Karpas-422 (cell line): ENCODE measurements at regions not wholly inside any gene's neighbourhood (a gene's known extent, or its start where the extent isn't known, plus 50 kb on each side); places are given as distances from the start of the nearest gene placed in this dataset.
"Not testable (repeated sequence)": the region's sequence is repeated elsewhere in the genome, so short reads cannot be mapped to it uniquely, and the experiment has no call there.

ENCODE experiments used
- DNase-seq: peaks from one replicate; pipeline ENCODE4 v3.0.0-alpha.2; 2015
- H2AFZ ChIP-seq: fragments of 200-600 bp; sonication (generic); 2 replicates; pipeline ENCODE4 v1.6.1; 2014; ENCODE audit warnings: antibody characterized with exemption, low read length, mixed read lengths
- H3K27ac ChIP-seq: fragments of 200-600 bp; sonication (generic); 2 replicates; pipeline ENCODE4 v1.5.1; 2014; ENCODE audit warnings: mild to moderate bottlenecking, low read length, moderate library complexity
- H3K27me3 ChIP-seq: fragments of 200-600 bp; sonication (generic); 2 replicates; pipeline ENCODE4 v1.6.1; 2014; ENCODE audit warnings: low read length, mixed read lengths
- H3K36me3 ChIP-seq: fragments of 200-600 bp; sonication (generic); 2 replicates; pipeline ENCODE4 v1.6.1; 2014; ENCODE audit warnings: low read length, mixed read lengths; ENCODE audit not compliant: insufficient read depth
- H3K4me1 ChIP-seq: fragments of 200-600 bp; sonication (generic); 2 replicates; pipeline ENCODE4 v1.6.1; 2014; ENCODE audit warnings: mild to moderate bottlenecking, low read length, mixed read lengths
- H3K4me2 ChIP-seq: fragments of 200-600 bp; sonication (generic); 2 replicates; pipeline ENCODE4 v1.6.1; 2014; ENCODE audit warnings: low read length, low read depth, mild to moderate bottlenecking; ENCODE audit not compliant: poor library complexity, severe bottlenecking
- H3K4me3 ChIP-seq: fragments of 200-600 bp; sonication (generic); 2 replicates; pipeline ENCODE4 v1.5.1; 2014; ENCODE audit warnings: mild to moderate bottlenecking, antibody characterized with exemption, low read length, mixed read lengths
- H3K79me2 ChIP-seq: fragments of 200-600 bp; sonication (generic); 2 replicates; pipeline ENCODE4 v1.6.1; 2014; ENCODE audit warnings: mild to moderate bottlenecking, low read length, mixed read lengths
- H3K9ac ChIP-seq: fragments of 200-600 bp; sonication (generic); 2 replicates; pipeline ENCODE4 v1.6.0; 2014; ENCODE audit warnings: low read length
- H3K9me2 ChIP-seq: fragments of 200-600 bp; sonication (generic), shearing (Covaris generic); replicated peaks from 2 replicates; pipeline ENCODE4 v1.6.0; 2014; ENCODE audit warnings: mild to moderate bottlenecking, low read length, moderate library complexity; ENCODE audit not compliant: insufficient read depth
- H3K9me3 ChIP-seq: fragments of 300-700, 200-600 bp; sonication (generic); 2 replicates; pipeline ENCODE4 v1.6.1; 2014; ENCODE audit warnings: low read length, mixed read lengths
- H4K20me1 ChIP-seq: fragments of 200-600 bp; sonication (generic); 2 replicates; pipeline ENCODE4 v1.6.1; 2014; ENCODE audit warnings: mild to moderate bottlenecking, antibody characterized with exemption, low read length, low read depth; ENCODE audit not compliant: insufficient read depth

DNA sequence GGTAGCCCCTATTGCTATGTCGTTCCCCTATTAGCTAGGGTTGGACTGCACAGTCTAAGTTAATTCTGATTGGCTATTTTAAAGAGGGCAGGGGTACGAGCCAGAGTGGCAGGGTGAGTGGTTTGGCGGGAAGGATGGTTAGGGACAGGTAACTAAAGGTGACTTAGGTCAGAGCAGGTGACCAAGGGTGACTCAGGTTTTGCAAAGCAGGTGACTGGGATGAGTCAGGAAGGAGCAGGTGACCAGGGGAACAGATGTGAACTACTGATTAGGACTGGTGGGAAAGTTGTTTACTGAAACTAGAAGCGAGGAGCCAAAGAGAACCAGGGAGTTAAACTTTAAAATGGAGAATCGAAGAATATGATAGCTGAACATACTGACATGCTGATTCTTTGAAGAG lies 295.2 kb downstream of the GJA1 start:
- Histone ChIP-seq H2AFZ (no peak overlapping the region), H3K9ac (no peak overlapping the region), H3K9me2 (no peaks in the 10 kb centered on the region), H3K36me3 (no peaks in the 10 kb centered on the region), H3K4me3 (no peak overlapping the region), H3K9me3 (no peaks in the 10 kb centered on the region), H3K27me3 (no peaks in the 10 kb centered on the region), H3K79me2 (no peaks in the 10 kb centered on the region), H3K27ac (no peak overlapping the region), H3K4me2 (no peak overlapping the region), H3K4me1 (no peaks in the 10 kb centered on the region), H4K20me1 (no peaks in the 10 kb centered on the region)
- no peak for DNase-seq

DNA sequence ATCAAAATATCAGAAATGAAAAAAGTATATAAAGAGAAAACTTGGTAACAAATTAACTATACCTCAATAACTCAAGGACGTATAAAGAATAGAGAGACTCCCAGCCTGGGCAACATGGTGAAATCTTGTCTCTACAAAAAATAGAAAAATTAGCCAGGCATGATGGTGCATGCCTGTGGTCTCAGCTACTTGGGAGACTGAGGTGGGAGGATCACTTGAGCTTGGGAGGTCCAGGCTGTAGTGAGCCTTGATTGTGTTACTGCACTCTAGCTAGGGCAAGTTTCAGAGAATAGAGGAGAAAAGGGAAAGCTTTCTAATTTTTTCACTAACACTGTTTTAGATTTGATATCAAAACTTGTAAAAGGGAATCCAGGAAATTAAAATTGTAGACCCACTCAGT lies 295.9 kb downstream of the GJA1 start:
- no peaks in the 10 kb centered on the region for H3K79me2 ChIP-seq
- no peaks in the 10 kb centered on the region for H3K27me3 ChIP-seq
- H3K9me3 ChIP-seq = no peaks in the 10 kb centered on the region
- no peak overlapping the region for H3K4me2 ChIP-seq
- no peaks in the 10 kb centered on the region for H3K36me3 ChIP-seq
- H3K4me3 ChIP-seq = no peak overlapping the region
- H3K4me1 ChIP-seq = no peaks in the 10 kb centered on the region
- H3K9ac ChIP-seq = no peak overlapping the region
- no peaks in the 10 kb centered on the region for H3K9me2 ChIP-seq
- H4K20me1 ChIP-seq = no peaks in the 10 kb centered on the region
- no peak for DNase-seq
- no peak overlapping the region for H3K27ac ChIP-seq
- no peak overlapping the region for H2AFZ ChIP-seq

DNA sequence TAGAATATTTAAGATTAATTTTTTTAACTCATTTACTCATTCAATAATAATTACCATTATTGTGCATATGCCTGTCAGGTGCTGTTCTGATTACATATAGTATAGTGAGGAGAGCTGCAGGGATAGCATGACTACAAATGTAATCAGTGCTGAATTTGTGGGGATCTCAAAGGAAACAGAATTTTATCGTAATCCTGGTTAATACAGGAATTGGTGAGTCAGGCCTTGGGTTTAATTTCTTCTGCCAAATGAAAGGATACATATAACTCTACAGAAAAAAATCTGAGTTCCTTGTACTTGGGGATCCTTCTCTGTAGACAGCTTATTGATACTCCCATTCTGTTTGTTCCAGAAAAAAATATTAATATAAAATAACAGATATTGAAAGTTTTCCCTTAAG lies 297.2 kb downstream of the GJA1 start:
- Histone ChIP-seq H3K9me3 (no peaks in the 10 kb centered on the region), H3K9ac (no peak overlapping the region), H3K9me2 (no peaks in the 10 kb centered on the region), H3K4me3 (no peak overlapping the region), H2AFZ (no peak overlapping the region), H3K36me3 (no peaks in the 10 kb centered on the region), H3K79me2 (no peaks in the 10 kb centered on the region), H3K4me1 (no peaks in the 10 kb centered on the region), H3K27me3 (no peaks in the 10 kb centered on the region), H3K27ac (no peak overlapping the region), H3K4me2 (no peak overlapping the region), H4K20me1 (no peaks in the 10 kb centered on the region)
- DNase-seq = no peak

DNA sequence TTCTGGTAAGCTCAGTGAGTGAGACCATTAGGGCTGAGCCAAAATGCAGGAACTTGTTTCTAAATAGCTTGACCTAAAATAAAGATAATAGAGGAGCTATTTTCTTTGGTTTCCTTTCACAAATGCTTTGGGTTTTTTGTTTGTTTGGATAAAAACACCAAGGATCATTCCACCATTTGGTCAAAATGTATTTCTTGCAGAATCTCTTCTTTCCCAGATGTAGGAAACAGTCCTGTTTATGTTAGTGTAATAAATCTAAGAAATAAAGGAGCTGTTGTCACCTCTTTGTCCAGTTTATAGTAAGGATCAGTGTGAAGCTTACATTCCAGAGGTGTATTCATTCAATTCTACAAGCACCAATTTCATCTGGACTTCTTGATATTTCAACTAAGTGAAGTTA lies 297.8 kb downstream of the GJA1 start:
- H3K9ac ChIP-seq = no peak overlapping the region
- no peaks in the 10 kb centered on the region for H3K4me1 ChIP-seq
- H2AFZ ChIP-seq = no peak overlapping the region
- H3K27ac ChIP-seq = no peak overlapping the region
- H3K9me3 ChIP-seq = no peaks in the 10 kb centered on the region
- DNase-seq = no peak
- no peaks in the 10 kb centered on the region for H3K9me2 ChIP-seq
- no peaks in the 10 kb centered on the region for H3K27me3 ChIP-seq
- H3K4me3 ChIP-seq = no peak overlapping the region
- no peak overlapping the region for H3K4me2 ChIP-seq
- no peaks in the 10 kb centered on the region for H3K79me2 ChIP-seq
- H3K36me3 ChIP-seq = no peaks in the 10 kb centered on the region
- no peaks in the 10 kb centered on the region for H4K20me1 ChIP-seq

DNA sequence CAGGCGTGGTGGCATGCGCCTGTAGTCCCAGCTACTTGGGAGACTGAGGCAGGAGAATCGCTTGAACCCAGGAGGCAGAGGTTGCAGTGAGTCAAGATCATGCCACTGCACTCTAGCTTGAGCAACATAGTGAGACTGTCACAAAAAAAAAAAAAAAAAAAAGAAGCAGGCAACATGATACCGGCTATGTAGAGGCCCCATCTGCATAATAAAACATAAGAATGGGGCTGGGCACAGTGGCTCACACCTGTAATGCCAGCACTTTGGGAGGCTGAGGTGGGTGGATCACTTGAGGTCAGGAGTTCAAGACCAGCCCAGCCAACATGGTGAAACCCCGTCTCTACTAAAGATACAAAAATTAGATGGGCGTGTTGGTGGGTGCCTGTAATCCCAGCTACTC lies 304.7 kb downstream of the GJA1 start:
- not testable (repeated sequence) for H3K9me3 ChIP-seq, H3K79me2 ChIP-seq, H3K4me3 ChIP-seq, H3K36me3 ChIP-seq, H3K9ac ChIP-seq, H4K20me1 ChIP-seq, H3K4me2 ChIP-seq, H3K4me1 ChIP-seq, H2AFZ ChIP-seq, H3K9me2 ChIP-seq, H3K27me3 ChIP-seq, DNase-seq, H3K27ac ChIP-seq

DNA sequence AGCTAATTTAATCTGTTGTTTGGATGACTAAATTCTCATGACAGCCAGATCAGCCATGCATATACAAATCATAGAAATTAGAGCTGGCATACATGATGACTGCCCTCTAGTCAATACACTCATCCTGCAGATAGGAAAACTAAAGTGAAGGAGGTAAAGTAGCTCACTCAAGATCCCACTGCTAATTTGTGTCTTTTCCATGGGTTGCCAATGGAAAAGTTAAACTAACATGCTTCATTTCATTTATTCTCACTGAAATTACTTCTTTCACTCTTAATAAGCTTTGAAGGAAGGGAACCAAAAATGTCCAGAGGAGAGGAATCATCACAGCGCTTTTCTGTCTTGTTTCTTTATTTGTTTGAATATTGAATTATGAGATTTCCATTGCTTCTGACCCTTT lies 308.2 kb downstream of the GJA1 start:
- Histone ChIP-seq H2AFZ (no peak overlapping the region), H3K9ac (no peak overlapping the region), H3K4me1 (no peaks in the 10 kb centered on the region), H3K4me3 (no peak overlapping the region), H3K9me3 (no peaks in the 10 kb centered on the region), H3K27ac (no peak overlapping the region), H3K79me2 (no peaks in the 10 kb centered on the region), H3K4me2 (no peak overlapping the region), H3K36me3 (no peaks in the 10 kb centered on the region), H3K9me2 (no peaks in the 10 kb centered on the region), H3K27me3 (no peaks in the 10 kb centered on the region), H4K20me1 (no peaks in the 10 kb centered on the region)
- DNase-seq = no peak

DNA sequence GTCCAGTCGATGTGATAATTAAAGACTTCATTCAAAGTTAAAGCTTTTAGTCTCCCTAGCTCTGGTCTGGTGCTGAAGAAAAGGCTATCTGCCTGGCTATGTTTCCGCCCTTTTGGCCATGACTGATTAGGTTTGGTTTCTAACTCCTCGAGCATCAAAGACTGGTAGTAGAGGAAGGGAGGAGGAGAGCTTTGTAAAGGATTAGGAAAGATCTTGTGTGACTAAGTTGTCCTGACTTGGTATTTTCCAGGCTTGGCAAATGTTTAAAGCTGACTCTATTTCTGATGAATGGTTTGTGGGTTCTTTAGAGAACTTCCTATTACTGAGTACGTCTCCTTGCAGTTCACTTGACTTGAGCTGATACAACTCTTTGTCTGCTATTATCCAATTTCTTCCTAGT lies 312.9 kb downstream of the GJA1 start:
- Histone ChIP-seq H2AFZ (no peak overlapping the region), H3K9ac (no peak overlapping the region), H3K27ac (no peak overlapping the region), H3K4me2 (no peak overlapping the region), H3K79me2 (no peaks in the 10 kb centered on the region), H3K27me3 (no peaks in the 10 kb centered on the region), H3K9me2 (no peaks in the 10 kb centered on the region), H3K4me1 (no peaks in the 10 kb centered on the region), H4K20me1 (no peaks in the 10 kb centered on the region), H3K4me3 (no peak overlapping the region), H3K9me3 (no peaks in the 10 kb centered on the region), H3K36me3 (no peaks in the 10 kb centered on the region)
- no peak for DNase-seq

DNA sequence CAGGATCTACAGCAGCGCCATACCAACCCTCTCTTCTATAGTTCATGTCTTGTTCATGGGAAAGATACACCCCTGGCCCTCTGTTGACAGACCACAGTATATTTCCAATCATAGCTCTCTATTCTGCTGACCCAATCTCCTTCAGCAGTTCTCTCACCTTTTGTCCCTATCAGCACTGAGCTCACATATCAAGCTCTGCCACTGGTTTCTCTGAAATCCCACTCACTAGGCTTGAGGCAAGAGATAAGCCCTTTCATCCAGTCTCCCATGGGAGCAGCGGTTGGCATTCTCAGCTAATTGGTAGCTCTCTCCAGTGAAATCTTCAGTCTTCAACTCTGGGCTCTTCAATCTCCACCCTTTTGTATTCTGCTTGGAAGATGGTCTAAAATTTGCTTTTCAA lies 313.4 kb downstream of the GJA1 start:
- Histone ChIP-seq H3K79me2 (no peaks in the 10 kb centered on the region), H3K9me3 (no peaks in the 10 kb centered on the region), H3K4me2 (no peak overlapping the region), H3K27me3 (no peaks in the 10 kb centered on the region), H3K36me3 (no peaks in the 10 kb centered on the region), H3K27ac (no peak overlapping the region), H2AFZ (no peak overlapping the region), H3K4me3 (no peak overlapping the region), H3K4me1 (no peaks in the 10 kb centered on the region), H3K9ac (no peak overlapping the region), H4K20me1 (no peaks in the 10 kb centered on the region), H3K9me2 (no peaks in the 10 kb centered on the region)
- DNase-seq = no peak

DNA sequence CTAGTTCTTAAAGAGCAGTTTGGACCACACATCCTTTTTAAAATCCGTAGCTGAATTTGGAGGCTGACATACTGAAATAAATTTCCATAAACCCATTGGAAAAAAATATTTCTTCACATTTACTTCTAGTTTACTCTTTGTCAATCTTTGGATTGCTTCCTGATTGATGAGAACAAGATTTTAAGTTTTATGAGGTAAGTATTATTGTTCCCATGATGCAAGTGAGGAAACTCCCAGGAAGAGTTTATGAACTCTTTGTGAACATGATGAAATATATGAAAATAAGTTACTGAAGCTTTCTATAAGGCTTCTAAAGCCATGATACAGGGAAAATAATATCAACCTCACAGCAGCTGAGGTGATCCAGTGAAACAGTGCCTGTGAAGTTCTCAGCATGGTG lies 320.0 kb downstream of the GJA1 start:
- no peaks in the 10 kb centered on the region for H3K27me3 ChIP-seq
- no peak for DNase-seq
- no peak overlapping the region for H2AFZ ChIP-seq
- no peaks in the 10 kb centered on the region for H3K36me3 ChIP-seq
- H3K79me2 ChIP-seq = no peaks in the 10 kb centered on the region
- H3K9ac ChIP-seq = no peak overlapping the region
- H3K9me3 ChIP-seq = no peaks in the 10 kb centered on the region
- H3K27ac ChIP-seq = no peak overlapping the region
- H3K4me3 ChIP-seq = no peak overlapping the region
- no peaks in the 10 kb centered on the region for H3K4me1 ChIP-seq
- H3K4me2 ChIP-seq = no peak overlapping the region
- no peaks in the 10 kb centered on the region; the same call in 1 of the 2 replicates for H3K9me2 ChIP-seq
- no peaks in the 10 kb centered on the region for H4K20me1 ChIP-seq
